ENCODE measurements at regions not wholly inside any gene's neighbourhood (a gene's known extent, or its start where the extent isn't known, plus 50 kb on each side); places are given as distances from the start of the nearest gene placed in this dataset.

- TF ChIP-seq CTCF (IDR thresholded peaks at IDR 0.05) (no peak), POLR2A (IDR thresholded peaks at IDR 0.05; ENCODE audit: low read depth) (no peak), POLR2AphosphoS5 (IDR thresholded peaks at IDR 0.05) (no peak), EP300 (IDR thresholded peaks at IDR 0.05) (no peak)
Observed at GRCh38 chr10:71143170-71143569, 69.2 kb upstream of the UNC5B start.
